ENCODE measurements at regions not wholly inside any gene's neighbourhood (a gene's known extent, or its start where the extent isn't known, plus 50 kb on each side); places are given as distances from the start of the nearest gene placed in this dataset.

- no peak for DNase-seq
- no peaks in the 10 kb centered on the region for H3K36me3 ChIP-seq (replicated peaks)
- in situ Hi-C loops (cut with HindIII; ENCODE audit: low pct_ligation_motif_present, low sequenced_read_pairs): no loop called here
- no peak overlapping the region for H3K4me3 ChIP-seq (ENCODE audit: low read depth, low read length)
- H3K27ac ChIP-seq: no peak overlapping the region
- no peak for TF ChIP-seq CTCF (IDR thresholded peaks at IDR 0.05; ENCODE audit: low read depth, low read length, missing control alignments)
- H3K27me3 ChIP-seq (replicated peaks): no peaks in the 10 kb centered on the region
Measured at GRCh38 chr10:60508831-60509230, 119.2 kb upstream of the ANK3 start.

GRCh38 chr10:60508037-60508436, 118.4 kb upstream of the ANK3 start:
- Histone ChIP-seq H3K27me3 (replicated peaks) (no peaks in the 10 kb centered on the region), H3K36me3 (replicated peaks) (no peaks in the 10 kb centered on the region), H3K27ac (no peak overlapping the region), H3K4me3 (ENCODE audit: low read depth, low read length) (no peak overlapping the region)
- DNase-seq: no peak
- no peak for TF ChIP-seq CTCF (IDR thresholded peaks at IDR 0.05; ENCODE audit: low read depth, low read length, missing control alignments)
- in situ Hi-C loops (cut with HindIII; ENCODE audit: low pct_ligation_motif_present, low sequenced_read_pairs): no loop called here

GRCh38 chr10:60502621-60503020, 112.9 kb upstream of the ANK3 start:
- Histone ChIP-seq H3K27ac (no peak overlapping the region), H3K36me3 (replicated peaks) (no peaks in the 10 kb centered on the region), H3K27me3 (replicated peaks) (no peaks in the 10 kb centered on the region), H3K4me3 (ENCODE audit: low read depth, low read length) (no peak overlapping the region)
- DNase-seq: no peak
- TF ChIP-seq CTCF (IDR thresholded peaks at IDR 0.05; ENCODE audit: low read depth, low read length, missing control alignments): no peak
- in situ Hi-C loops (cut with HindIII; ENCODE audit: low pct_ligation_motif_present, low sequenced_read_pairs): no loop called here

- Histone ChIP-seq H3K27me3 (replicated peaks) (no peaks in the 10 kb centered on the region), H3K4me3 (ENCODE audit: low read depth, low read length) (no peak overlapping the region), H3K36me3 (replicated peaks) (no peaks in the 10 kb centered on the region), H3K27ac (no peak overlapping the region)
- no peak for DNase-seq
- no peak for TF ChIP-seq CTCF (IDR thresholded peaks at IDR 0.05; ENCODE audit: low read depth, low read length, missing control alignments)
- in situ Hi-C loops (cut with HindIII; ENCODE audit: low pct_ligation_motif_present, low sequenced_read_pairs): no loop called here
Measured at GRCh38 chr10:60498985-60499384, 109.3 kb upstream of the ANK3 start.

- Histone ChIP-seq H3K4me3 (ENCODE audit: low read depth, low read length) (no peak overlapping the region), H3K36me3 (replicated peaks) (no peaks in the 10 kb centered on the region), H3K27ac (no peak overlapping the region), H3K27me3 (replicated peaks) (no peaks in the 10 kb centered on the region)
- no peak for TF ChIP-seq CTCF (IDR thresholded peaks at IDR 0.05; ENCODE audit: low read depth, low read length, missing control alignments)
- in situ Hi-C loops (cut with HindIII; ENCODE audit: low pct_ligation_motif_present, low sequenced_read_pairs): no loop called here
- no peak for DNase-seq
Measured at GRCh38 chr10:60497364-60497763, 107.7 kb upstream of the ANK3 start.

GRCh38 chr10:60496181-60496580, 106.5 kb upstream of the ANK3 start:
- no peak overlapping the region for H3K4me3 ChIP-seq (ENCODE audit: low read depth, low read length)
- no peak for DNase-seq
- TF ChIP-seq CTCF (IDR thresholded peaks at IDR 0.05; ENCODE audit: low read depth, low read length, missing control alignments): no peak
- in situ Hi-C loops (cut with HindIII; ENCODE audit: low pct_ligation_motif_present, low sequenced_read_pairs): no loop called here
- no peaks in the 10 kb centered on the region for H3K27me3 ChIP-seq (replicated peaks)
- no peak overlapping the region for H3K27ac ChIP-seq
- no peaks in the 10 kb centered on the region for H3K36me3 ChIP-seq (replicated peaks)

All from brain microvascular endothelial cell (primary cell).